Inferior parietal cortex (tissue), 1 donor: ENCODE measurements at regions not wholly inside any gene's neighbourhood (a gene's known extent, or its start where the extent isn't known, plus 50 kb on each side); places are given as distances from the start of the nearest gene placed in this dataset.

ENCODE experiments used
- DNase-seq: peaks from one replicate; pipeline ENCODE4 v3.0.0-alpha.2; 2016; ENCODE audit errors: extremely low spot score

- peak; percentile 69 for DNase-seq
Observed at GRCh38 chr5:87949676-87950631, 318.7 kb downstream of the TMEM161B start.

GRCh38 chr5:87948486-87948885, 320.2 kb downstream of the TMEM161B start:
- DNase-seq = no peak

- no peak for DNase-seq
Observed at GRCh38 chr5:87946271-87946670, 322.4 kb downstream of the TMEM161B start.

- DNase-seq = no peak
Observed at GRCh38 chr5:87945286-87945650, 323.4 kb downstream of the TMEM161B start.

GRCh38 chr5:87944553-87945285, 323.9 kb downstream of the TMEM161B start:
- DNase-seq = peak; percentile 87

- no peak for DNase-seq
Observed at GRCh38 chr5:87940775-87941174, 327.9 kb downstream of the TMEM161B start.

GRCh38 chr5:87936667-87937066, 332.0 kb downstream of the TMEM161B start:
- no peak for DNase-seq

GRCh38 chr5:87924436-87924835, 344.2 kb downstream of the TMEM161B start:
- DNase-seq = no peak

GRCh38 chr5:87916320-87916719, 352.3 kb downstream of the TMEM161B start:
- DNase-seq = no peak

GRCh38 chr5:87912419-87912818, 356.2 kb downstream of the TMEM161B start:
- DNase-seq = no peak

GRCh38 chr5:87909382-87909781, 359.3 kb downstream of the TMEM161B start:
- no peak for DNase-seq

- DNase-seq = no peak
Observed at GRCh38 chr5:87906962-87907361, 361.7 kb downstream of the TMEM161B start.

- no peak for DNase-seq
Observed at GRCh38 chr5:87900419-87900818, 368.2 kb downstream of the TMEM161B start.

GRCh38 chr5:87899721-87900131, 368.9 kb downstream of the TMEM161B start:
- peak; percentile 81 for DNase-seq

GRCh38 chr5:87899208-87899661, 369.4 kb downstream of the TMEM161B start:
- DNase-seq = peak; percentile 86

- DNase-seq = no peak
Observed at GRCh38 chr5:87898574-87898973, 370.1 kb downstream of the TMEM161B start.

- no peak for DNase-seq
Observed at GRCh38 chr5:87888139-87888538, 380.5 kb downstream of the TMEM161B start.

- DNase-seq = no peak
Observed at GRCh38 chr5:87887247-87887646, 381.4 kb downstream of the TMEM161B start.

GRCh38 chr5:87886164-87886563, 382.5 kb downstream of the TMEM161B start:
- no peak for DNase-seq

- no peak for DNase-seq
Observed at GRCh38 chr5:87885758-87886157, 382.9 kb downstream of the TMEM161B start.

GRCh38 chr5:87877495-87877894, 391.1 kb downstream of the TMEM161B start:
- no peak for DNase-seq

- no peak for DNase-seq
Observed at GRCh38 chr5:87877023-87877422, 391.6 kb downstream of the TMEM161B start.

GRCh38 chr5:87876616-87877015, 392.0 kb downstream of the TMEM161B start:
- no peak for DNase-seq
